ENCODE measurements at regions not wholly inside any gene's neighbourhood (a gene's known extent, or its start where the extent isn't known, plus 50 kb on each side); places are given as distances from the start of the nearest gene placed in this dataset.

DNA sequence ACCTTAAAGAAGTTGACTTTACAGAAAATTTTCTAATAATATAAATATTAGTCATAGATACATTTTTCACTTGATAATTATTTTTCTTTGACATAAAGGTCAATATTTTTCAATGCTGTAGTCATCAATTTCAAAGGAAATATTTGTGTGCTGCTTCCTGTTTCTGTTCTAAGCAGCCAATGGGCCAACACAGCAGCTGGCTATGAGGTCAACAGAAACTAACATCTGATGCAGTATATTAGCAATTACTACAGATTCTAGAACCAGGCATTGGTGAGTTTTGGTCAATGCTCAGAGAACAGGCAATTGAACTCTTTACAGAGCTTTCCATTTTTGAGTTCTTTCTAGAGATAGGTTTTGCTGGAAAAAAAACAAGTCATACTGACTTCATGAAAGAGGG, 669.6 kb upstream of the NRSN1 start:
- CTCF ChIA-PET, result no interaction called here
- TF ChIP-seq EZH2phosphoT487 (IDR thresholded peaks at IDR 0.05; ENCODE audit: borderline replicate concordance) (no peak), SP1 (IDR thresholded peaks at IDR 0.05; ENCODE audit: low read depth) (no peak), FOSL1 (IDR thresholded peaks at IDR 0.05; ENCODE audit: low read depth) (no peak), POLR2A (IDR thresholded peaks at IDR 0.05; ENCODE audit: borderline replicate concordance, extremely low read depth, insufficient read depth, insufficient read length) (no peak), ZBTB33 (IDR thresholded peaks at IDR 0.05; ENCODE audit: extremely low read depth, insufficient replicate concordance, low read length) (no peak), CBX3 (IDR thresholded peaks at IDR 0.05; ENCODE audit: low read depth) (no peak), POLR2AphosphoS5 (IDR thresholded peaks at IDR 0.05; ENCODE audit: low read depth, low read length) (no peak), SIN3A (IDR thresholded peaks at IDR 0.05; ENCODE audit: low read depth) (no peak), JUND (IDR thresholded peaks at IDR 0.05) (no peak), ELF1 (IDR thresholded peaks at IDR 0.05; ENCODE audit: borderline replicate concordance, low read depth) (no peak), TCF7L2 (IDR thresholded peaks at IDR 0.05; ENCODE audit: borderline replicate concordance, extremely low read depth, insufficient read depth, insufficient read length) (no peak), EGR1 (IDR thresholded peaks at IDR 0.05; ENCODE audit: low read depth) (no peak), YY1 (IDR thresholded peaks at IDR 0.05; ENCODE audit: extremely low read depth, insufficient replicate concordance, low read depth, low read length) (no peak)
- TF ChIP-seq, protein P1, sequence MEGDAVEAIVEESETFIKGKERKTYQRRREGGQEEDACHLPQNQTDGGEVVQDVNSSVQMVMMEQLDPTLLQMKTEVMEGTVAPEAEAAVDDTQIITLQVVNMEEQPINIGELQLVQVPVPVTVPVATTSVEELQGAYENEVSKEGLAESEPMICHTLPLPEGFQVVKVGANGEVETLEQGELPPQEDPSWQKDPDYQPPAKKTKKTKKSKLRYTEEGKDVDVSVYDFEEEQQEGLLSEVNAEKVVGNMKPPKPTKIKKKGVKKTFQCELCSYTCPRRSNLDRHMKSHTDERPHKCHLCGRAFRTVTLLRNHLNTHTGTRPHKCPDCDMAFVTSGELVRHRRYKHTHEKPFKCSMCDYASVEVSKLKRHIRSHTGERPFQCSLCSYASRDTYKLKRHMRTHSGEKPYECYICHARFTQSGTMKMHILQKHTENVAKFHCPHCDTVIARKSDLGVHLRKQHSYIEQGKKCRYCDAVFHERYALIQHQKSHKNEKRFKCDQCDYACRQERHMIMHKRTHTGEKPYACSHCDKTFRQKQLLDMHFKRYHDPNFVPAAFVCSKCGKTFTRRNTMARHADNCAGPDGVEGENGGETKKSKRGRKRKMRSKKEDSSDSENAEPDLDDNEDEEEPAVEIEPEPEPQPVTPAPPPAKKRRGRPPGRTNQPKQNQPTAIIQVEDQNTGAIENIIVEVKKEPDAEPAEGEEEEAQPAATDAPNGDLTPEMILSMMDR (IDR thresholded peaks at IDR 0.05 in 2 of 3, conservative IDR thresholded peaks at IDR 0.05 in 1 of 3; ENCODE audit: borderline replicate concordance in 1 of 3, insufficient read depth in 1 of 3, low read depth in 2 of 3, low read length in 2 of 3), result no peak
- POLR2A ChIA-PET, result no interaction called here
- Histone ChIP-seq H3K27ac (ENCODE audit: low read depth, low read length) (no peak overlapping the region), H3K4me1 (ENCODE audit: control insufficient read depth in 1 of 2, insufficient read depth in 2 of 2, low read length in 2 of 2) (no peaks in the 10 kb centered on the region), H3K9ac (ENCODE audit: low read length) (no peak overlapping the region), H3K79me2 (ENCODE audit: insufficient read depth, low read length) (no peaks in the 10 kb centered on the region), H3K9me3 (ENCODE audit: control insufficient read depth in 1 of 2, insufficient read depth in 1 of 2, low read depth in 1 of 2, low read length in 2 of 2) (peaks cover 0 to 4% of the 10 kb centered on the region in 2 experiments; a peak in 2 of 4 replicates), H3K4me2 (ENCODE audit: low read length) (no peak overlapping the region), H2AFZ (ENCODE audit: low read depth, low read length, poor library complexity, severe bottlenecking) (no peak overlapping the region), H3K4me3 (replicated peaks in 1 of 2; ENCODE audit: low read depth in 1 of 2, low read length in 2 of 2) (no peak overlapping the region), H4K20me1 (ENCODE audit: insufficient read depth) (no peaks in the 10 kb centered on the region), H3K9me2 (ENCODE audit: insufficient read depth) (no peaks in the 10 kb centered on the region), H3K27me3 (ENCODE audit: insufficient read depth, low read length) (no peaks in the 10 kb centered on the region), H3K36me3 (ENCODE audit: control insufficient read depth in 1 of 2, insufficient read depth in 2 of 2, low read length in 2 of 2) (no peaks in the 10 kb centered on the region)
- BruUV-seq (replicated peaks), result no TSS peak
- ATAC-seq, result no peak
- intact Hi-C loops (cut with micrococcal nuclease), result no loop called here
- RAD21 ChIA-PET (ENCODE audit: low non-redundant PET in 1 of 2, low total read pairs in 2 of 2, uncharacterized antibody in 2 of 2, unreplicated experiment in 2 of 2), result no interaction called here
- DNase-seq (ENCODE audit: low read depth, low spot score), result no peak
